DND-41 (cell line): ENCODE measurements at regions not wholly inside any gene's neighbourhood (a gene's known extent, or its start where the extent isn't known, plus 50 kb on each side); places are given as distances from the start of the nearest gene placed in this dataset.

Source experiments
- EZH2 ChIP-seq: IDR thresholded peaks from 3 replicates; pipeline ENCODE4 v1.6.1; 2012; ENCODE audit warnings: borderline replicate concordance, low read depth, mild to moderate bottlenecking, moderate library complexity, low read length, inconsistent platforms; ENCODE audit not compliant: severe bottlenecking
- TF ChIP-seq, protein P1 (sequence below): IDR thresholded peaks from 2 replicates; pipeline ENCODE4 v1.5.1; 2012; ENCODE audit warnings: borderline replicate concordance, low read length, moderate library complexity, mild to moderate bottlenecking; ENCODE audit not compliant: poor library complexity, severe bottlenecking; ENCODE audit errors: extremely low read depth

GRCh38 chr10:27426948-27427467 is 77.1 kb upstream of the RAB18 start:
- no peak for TF ChIP-seq EZH2
- TF ChIP-seq, protein P1, sequence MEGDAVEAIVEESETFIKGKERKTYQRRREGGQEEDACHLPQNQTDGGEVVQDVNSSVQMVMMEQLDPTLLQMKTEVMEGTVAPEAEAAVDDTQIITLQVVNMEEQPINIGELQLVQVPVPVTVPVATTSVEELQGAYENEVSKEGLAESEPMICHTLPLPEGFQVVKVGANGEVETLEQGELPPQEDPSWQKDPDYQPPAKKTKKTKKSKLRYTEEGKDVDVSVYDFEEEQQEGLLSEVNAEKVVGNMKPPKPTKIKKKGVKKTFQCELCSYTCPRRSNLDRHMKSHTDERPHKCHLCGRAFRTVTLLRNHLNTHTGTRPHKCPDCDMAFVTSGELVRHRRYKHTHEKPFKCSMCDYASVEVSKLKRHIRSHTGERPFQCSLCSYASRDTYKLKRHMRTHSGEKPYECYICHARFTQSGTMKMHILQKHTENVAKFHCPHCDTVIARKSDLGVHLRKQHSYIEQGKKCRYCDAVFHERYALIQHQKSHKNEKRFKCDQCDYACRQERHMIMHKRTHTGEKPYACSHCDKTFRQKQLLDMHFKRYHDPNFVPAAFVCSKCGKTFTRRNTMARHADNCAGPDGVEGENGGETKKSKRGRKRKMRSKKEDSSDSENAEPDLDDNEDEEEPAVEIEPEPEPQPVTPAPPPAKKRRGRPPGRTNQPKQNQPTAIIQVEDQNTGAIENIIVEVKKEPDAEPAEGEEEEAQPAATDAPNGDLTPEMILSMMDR = no peak
